GM21515 (cell line): ENCODE measurements at regions not wholly inside any gene's neighbourhood (a gene's known extent, or its start where the extent isn't known, plus 50 kb on each side); places are given as distances from the start of the nearest gene placed in this dataset.

ENCODE experiments used
- ATAC-seq: cut with Tn5 transposase; IDR thresholded peaks from one replicate; pipeline ENCODE4 v1.9.1; 2021; ENCODE audit not compliant: unreplicated experiment

DNA sequence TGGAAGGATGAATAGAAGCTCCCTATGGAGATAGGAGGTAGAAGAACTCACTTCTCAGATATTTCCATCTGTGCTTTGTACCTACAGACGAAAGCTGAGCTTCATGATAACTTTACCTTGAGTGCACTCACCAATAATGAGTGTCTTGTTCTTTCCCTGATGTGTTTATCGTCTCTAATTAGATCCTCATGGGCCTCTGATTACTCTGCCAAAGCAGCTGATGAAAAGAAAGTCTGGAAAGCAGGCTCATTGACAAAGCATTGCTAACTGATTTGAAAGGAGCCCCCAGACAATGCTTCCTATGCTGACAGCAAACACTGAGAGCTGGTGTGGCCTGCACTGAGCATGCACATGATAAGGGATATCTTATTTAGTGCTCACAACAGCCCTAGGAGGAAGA lies 183.9 kb upstream of the GHITM start:
- no peak for ATAC-seq

DNA sequence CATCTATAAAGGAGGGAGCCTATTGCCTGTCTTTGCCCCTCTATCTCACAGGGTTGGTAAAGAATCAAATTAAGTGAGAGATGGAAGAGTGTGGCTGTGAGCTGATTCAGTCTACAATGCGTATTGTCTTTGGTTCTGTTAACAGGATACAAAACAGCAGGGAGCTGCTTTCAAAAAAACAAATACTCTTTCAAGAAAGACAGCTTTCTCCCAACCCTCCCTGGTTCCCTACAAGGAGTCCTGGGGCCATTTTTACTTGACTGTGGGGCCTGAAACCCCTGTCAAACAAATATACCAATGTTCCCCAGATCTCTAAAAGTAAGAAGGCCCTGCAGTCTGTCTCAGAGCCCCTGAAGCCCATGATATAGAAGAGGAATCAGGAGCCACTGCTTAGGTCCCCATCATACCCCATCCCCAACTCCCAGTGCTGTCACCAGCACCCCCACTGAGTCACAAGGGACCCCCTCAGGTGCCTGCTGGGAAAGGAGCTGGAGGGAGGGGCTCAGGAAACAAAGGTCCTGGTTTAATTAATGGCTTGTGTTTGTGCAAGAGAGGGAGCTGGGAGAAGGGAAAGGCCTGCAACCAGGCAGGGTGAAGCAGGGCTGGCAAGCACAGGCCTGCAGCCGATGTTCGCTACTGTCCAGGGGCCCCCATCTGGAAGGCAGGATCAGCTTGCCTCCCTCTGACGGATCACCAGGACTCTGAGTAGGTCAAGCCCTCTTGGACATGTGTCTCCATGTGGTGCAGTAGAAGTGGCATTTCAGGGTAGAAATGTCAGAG lies 182.0 kb upstream of the GHITM start:
- no peak for ATAC-seq

DNA sequence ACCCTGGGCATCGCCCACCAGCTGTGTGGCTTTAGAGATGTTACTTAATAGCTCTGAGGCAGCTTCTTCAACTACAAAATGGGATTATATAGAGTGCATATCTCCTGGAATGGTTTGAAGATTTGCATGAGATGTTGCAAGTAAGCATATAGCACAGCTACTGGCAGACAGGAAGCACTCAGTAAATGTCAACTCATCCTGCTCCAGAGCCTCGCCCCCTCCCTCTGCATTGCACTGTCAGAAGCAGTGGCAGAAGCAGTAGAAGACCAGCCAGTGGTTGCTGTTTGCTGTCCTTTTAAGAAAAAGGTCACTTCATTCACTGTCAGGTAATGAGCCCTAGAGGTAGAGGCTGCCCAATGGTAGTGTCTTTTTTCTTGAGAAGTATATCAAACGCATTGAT lies 180.0 kb upstream of the GHITM start:
- ATAC-seq: no peak

DNA sequence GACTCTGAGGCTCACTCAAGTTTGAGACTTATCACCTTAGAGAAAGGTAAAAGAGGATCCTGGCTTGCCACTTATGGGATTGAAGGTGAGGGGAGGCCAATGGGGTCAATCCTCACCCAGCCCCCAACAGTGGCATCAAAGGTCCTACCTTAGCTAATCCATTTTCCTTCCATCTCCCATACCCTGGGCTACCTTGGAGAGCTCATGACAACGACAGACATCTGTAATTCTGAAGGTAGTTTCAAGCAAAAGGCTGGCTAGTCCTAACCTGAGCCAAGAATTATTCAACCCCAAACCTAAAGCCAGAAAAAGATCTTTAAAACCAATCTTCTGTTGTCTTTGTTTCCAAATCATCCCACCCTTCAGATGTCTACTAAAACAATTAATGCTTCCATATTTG lies 179.2 kb upstream of the GHITM start:
- no peak for ATAC-seq

DNA sequence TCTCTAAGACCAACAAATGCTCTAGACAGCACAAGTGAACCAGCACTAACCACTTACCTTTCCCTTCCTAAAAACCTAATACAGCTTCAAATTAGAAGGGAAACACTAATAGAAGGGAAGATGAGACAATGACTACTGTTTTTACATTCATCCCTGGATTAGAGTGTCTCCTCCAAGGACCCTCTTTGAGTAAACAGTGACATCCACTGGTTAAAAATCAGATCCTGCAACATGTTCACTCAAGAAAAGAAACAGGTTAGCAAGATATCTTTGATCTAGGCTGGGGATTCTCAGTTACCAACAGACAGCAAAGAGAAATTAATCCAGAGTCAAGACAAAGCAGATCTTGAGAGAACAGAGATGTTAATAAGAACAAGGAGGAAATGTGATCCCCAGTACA lies 177.7 kb upstream of the GHITM start:
- no peak for ATAC-seq

DNA sequence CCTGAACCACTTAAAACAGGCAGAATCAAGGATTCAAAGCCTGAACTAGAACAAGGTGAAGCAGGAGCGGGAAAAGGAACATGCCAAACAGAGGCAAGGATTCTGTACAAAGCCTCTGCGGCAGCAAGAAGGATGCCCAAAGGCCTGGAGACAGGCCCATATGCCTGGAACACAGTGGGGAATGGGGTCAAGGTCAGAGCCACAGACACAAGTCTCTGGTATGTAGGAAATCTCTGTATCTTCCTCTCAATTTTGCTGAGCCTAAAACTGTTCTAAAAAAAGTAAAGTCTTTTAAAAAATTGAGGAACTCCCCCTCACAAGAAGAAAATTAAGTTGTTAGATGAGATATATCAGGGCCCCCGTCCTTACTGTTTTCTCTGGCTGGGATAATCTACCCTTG lies 175.9 kb upstream of the GHITM start:
- no peak for ATAC-seq

DNA sequence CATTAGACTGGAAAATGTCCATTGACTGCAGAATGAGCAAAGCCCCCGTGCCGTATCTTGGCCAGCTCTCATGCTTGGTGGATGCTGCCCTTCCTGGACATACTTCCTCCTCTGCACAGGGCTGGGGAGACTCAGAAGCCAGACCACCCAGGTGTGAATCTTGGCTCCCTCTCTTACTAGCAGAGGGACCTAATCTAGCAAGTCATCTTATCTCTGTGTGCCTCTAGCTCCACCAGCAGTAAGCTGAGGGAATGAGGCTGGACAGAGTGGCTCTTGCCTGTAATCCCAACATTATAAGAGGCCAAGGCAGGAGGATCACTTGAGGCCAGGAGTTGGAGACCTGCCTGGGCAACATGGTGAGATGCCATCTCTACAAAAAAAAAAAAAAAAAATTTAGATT lies 173.8 kb upstream of the GHITM start:
- ATAC-seq: no peak

DNA sequence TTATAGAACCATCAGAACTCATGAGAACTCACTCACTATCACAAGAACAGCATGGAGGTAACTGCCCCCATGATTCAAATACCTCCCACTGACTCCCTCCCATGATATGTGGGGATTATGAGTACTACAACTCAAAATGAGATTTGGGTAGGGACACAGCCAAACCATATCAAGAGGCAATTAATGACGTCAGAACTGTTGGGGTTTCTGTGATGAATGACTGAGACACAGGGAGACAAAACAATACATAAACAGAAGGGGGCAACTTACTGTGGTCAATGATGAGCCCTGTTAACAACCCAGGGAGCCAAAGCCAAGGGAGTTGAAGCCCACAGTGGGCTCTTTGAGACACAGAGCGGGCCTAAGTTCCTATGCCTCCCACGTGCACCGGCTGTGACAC lies 171.3 kb upstream of the GHITM start:
- ATAC-seq: no peak

DNA sequence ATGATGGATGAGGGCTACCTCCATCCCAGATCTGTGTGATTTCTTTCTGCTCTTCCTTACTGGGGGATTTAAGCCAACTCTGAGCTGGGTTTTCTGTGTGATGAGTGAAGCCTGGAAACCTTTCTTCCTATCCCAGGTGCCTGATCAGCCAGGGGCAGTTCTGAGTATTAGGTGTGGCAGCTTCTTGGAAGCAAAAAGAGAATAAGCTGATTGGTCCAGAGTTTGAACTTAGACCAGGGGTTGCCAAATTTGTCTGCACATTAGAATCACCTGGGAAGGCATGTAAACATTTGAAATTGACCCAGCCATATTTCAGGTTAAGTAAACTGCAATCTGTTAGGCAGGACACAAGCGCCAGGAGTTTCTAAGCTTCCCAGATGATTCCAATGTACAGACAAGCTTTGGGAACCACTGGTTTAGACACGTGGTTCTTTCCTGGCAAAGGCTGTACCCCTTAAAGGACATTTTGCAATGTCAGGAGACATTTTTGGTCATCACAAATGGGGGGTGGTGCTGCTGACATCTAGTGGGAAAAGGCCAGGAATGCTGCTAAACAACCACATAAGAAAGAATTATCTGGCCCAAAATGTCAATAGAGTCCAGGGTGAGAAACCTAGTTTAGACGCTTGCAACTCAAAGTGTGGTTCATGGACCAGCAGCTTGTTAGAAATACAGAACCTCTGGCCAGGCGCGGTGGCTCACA lies 160.5 kb upstream of the GHITM start:
- no peak for ATAC-seq

DNA sequence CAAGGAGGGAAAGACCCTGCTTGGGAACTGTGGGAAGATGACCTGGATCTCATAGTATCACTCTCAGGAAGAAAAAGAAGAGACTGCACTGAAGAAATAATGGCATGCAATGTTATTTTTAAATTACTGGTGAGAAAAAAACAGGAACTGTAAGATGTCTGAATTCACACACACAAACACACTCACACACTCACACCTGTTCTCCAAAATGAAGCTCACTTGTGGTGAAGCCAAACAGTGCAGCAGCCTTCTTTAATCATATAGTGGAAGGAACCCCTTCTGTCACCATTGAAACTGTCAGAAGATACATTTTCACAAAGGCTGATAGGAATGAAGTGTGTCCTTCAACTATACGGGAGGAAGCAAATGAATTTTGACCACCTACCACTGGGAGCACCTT lies 156.5 kb upstream of the GHITM start:
- no peak for ATAC-seq

DNA sequence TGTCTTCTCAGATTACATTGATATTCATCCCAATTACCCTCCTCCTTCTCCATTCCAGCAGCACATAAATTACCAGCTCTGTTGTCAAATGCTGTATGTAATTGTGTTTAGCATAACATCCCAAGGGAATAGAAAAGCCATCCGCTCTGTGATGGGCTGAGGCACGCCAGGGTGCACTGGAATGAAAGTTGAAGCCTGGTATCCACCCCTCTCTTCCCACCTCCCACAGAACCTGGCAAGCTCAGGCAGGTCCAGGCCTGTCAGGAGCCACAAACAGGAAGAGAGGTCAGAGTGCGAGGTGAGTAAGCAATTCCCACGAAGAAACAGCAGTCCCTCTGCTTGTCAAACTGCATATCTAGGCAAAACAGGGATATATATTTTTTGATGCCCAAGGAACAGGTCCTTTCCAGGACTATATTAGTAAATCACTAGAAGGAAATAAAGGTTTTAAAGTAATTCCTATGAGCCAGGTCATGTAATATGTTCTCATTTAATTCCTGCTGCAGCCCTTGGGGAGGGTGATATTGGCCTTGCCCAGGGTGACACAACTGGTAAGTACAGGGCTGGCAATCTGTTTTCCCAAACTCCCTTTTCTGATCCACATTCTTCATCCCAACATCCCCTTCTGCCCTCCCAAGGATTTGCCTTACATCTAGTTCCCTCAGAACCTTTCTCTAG lies 155.6 kb upstream of the GHITM start:
- ATAC-seq: no peak

DNA sequence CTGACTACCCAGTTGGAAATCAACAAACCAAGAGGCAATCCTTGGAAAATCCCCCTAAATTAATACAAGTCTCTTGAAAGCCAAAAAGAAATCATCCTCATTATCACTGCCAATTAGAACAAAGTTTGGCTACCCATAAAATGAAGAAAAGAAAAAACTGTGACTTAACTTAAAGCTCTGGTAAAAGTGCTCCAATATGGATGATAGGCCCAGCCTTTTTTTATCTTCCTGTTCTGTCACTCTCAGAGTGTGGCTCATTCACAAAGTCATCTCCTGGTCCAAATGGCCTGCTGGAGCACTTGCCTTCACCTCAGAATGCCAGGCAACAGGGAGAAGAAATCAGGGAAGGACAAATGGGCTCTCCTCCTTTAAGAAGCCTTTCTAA lies 155.1 kb upstream of the GHITM start:
- no peak for ATAC-seq

DNA sequence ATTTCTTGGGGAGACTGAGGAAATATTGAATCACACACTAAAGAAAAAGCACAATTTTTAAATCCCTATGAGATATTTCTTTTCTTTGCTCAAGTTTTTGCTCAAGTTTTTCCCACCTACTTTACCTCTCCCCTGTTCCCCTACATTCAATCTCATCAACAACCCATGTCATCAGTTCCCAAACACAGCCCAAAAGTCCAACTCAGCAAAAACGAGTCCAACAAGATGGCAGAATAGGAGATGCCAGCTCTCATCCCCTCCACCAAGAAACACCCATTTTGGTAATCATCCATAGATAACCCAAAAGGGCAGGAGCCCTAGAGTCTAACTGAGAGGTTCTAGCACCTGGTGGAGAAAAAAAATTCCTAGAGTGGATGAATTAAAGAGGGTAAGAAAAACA lies 152.5 kb upstream of the GHITM start:
- ATAC-seq: no peak

DNA sequence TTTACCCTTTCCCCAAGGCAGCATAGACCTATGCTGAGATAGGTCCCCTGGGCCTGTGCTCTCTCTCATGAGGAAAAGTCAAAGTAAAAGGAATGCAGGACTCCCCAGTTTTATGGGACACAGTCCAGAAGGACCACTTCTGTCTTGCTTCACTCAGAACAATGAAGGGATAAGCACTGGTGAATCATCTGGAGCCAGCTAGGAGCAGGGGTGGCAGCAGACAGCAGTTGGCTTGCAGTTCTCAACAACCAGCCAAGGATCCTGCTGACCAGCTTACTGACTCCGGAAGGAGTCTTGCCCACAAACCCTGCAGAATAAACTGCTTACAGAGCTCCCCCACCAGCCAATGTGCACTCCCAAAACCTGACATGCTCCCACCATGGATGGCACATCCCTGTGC lies 152.1 kb upstream of the GHITM start:
- ATAC-seq: no peak

DNA sequence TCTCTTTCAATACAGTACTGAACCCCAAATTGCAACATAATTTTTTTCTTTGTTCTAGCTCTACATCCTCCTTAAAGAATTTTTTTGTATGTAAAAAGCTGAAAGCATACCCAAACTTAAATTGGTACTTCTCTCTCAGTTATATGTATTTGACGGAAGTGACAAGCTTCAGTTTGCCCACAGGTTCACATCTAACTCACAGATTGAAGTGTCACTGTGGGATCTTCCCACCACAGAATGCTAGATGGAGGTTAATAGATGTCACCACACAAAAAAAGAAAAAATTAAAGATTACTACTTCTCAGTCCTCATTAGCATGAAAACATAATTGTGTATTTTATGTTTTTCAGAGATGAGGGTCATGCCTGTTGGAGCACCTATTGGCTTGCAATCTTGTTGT lies 150.9 kb upstream of the GHITM start:
- ATAC-seq: no peak

DNA sequence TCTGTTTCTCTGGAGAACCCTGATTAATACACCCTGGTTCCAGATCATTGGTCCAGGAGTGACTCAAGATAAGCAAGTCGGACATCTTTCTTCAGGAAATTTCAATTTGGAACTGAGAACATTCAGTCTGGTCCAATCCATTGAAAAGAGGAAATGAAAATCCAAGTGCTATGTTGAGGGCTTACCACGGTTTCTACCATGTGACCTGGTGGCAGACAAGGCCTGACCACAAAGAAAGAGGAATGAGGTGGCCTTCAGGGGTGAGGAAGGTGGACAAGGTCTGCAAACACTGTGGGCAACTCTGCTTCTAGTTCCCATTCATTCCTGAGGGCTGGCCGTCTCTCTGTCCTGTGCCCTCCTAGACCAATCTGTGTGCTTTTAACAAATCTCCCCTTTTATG lies 149.2 kb upstream of the GHITM start:
- ATAC-seq: peak; percentile 95

DNA sequence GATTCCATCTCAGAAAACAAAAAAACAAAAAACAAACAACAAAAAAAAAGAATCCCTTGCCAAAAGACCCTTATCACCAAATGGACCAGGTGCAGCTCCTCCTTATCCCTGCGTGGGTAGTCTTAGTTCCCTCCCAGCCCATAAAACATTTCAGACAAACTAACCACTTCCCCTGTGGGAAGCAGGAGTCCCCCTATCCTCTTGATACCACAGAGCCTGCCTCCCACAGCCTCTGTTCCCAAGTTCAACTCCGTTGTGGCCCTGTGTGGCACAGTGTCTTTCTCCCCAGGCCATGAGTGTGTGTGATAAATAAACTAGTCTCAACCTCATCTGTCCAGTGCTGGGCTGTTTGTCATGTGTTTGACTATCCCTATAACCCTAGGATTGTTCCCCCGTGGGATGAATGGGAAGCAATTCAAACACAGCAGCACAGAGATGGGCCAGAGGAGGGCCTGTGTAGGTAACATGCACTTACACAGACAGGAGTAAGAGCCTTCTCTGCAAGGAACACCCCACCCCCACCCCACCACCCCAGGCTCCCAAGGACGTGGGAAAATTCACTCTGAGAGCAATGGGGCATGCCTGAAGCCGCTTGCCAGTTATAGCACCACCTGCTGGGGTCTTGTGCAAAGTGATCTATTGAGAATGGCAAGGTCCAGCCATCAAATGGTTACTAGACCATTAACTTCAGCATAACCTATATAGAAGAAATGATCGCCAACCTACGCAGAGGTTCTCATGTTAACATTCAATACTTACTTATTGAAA lies 147.1 kb upstream of the GHITM start:
- ATAC-seq: peak; percentile 44

DNA sequence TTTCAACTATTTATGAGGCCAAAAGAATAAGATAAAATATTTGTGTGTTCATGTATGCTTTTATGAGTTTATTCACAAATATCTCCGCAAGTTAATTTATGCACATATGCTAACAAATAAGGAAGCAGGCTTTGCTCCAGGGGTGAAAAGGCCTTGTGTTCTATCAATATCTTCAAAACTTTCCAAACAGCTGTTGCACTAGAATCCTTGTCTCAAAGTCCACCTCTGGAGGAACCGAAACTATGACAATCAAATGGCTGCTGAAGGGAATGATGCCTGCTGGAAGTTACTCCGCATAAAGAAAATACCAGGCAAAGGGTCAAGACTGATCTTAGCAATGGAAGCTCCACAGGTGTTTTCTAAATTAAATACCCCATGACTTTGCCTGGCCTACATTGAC lies 145.0 kb upstream of the GHITM start:
- ATAC-seq: no peak

DNA sequence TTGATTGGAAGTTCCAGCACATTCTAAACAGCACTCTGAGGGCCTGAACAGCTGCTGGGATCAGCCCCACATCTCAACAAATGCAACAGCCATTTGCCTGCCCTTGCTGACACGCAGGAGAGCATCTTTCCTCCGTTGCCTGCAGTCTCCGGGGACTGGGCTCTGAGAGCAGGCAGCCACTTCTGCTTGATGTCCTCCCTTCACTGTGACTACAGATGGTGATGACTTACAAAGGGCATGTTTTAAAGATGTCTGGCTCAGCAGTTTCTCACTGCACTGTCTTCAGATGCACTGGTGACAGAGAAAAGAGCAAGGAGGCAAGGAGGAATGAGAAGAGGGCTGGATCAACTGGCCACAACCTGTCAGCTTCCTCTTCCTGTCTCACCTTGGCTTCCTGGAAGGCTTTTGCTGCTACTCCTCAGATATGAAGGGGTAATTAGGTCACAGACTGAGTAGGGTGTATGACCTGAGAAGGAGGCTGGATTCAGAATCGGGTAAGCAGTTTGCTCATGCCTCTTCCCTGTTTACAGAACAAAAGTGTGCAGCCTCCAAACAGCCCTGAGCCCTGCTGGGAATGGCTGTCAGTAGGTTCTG lies 143.5 kb upstream of the GHITM start:
- ATAC-seq: no peak

DNA sequence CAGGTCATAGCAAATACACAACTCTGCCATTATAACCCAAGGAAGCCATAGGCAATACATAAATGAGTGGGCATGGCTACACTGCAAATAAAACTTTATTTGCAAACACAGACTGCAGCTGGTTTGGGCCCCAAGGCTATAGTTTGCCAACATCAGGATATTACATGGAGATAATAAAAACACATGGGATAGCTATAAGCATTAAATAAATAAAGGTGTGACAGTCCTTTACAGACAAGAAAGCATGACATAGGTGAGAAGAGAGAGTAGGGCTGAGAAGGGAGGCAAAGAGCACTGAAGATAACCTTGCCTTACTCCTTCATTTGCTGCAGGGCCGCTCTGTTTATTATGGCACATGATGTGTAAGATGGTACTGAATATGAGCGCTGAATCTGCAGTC lies 135.1 kb upstream of the GHITM start:
- ATAC-seq: no peak

DNA sequence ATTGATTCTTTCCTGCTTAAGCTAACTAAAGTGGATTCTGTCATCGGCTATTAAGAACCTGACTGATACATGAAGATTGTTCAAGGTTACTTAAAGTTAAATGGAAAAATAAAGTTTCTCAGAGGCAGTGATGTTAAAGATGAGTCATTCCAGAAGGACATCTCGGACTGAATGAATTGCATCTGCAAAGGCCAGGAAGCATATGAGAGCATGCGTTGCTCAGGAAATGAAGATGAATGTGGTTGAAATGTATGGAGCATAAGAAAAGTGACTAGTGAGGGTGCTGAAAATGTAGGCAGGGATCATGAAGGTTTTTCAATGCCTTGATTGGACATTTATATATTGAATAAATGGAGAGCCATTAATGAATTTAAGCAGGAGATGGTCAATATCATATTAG lies 133.9 kb upstream of the GHITM start:
- ATAC-seq: no peak
